SK-N-SH treated with all-trans-retinoic acid at 6 μM for 48 hours (cell line): ENCODE measurements at regions not wholly inside any gene's neighbourhood (a gene's known extent, or its start where the extent isn't known, plus 50 kb on each side); places are given as distances from the start of the nearest gene placed in this dataset.

Experiments
- ATAC-seq: fragments of 200-7000 bp; cut with Tn5 transposase; 3 replicates; pipeline ENCODE4 v1.9.1; 2020; ENCODE audit warnings: mild to moderate bottlenecking, moderate library complexity
- ARNTL ChIP-seq: fragments of 450-650 bp; formaldehyde crosslinking; IDR thresholded peaks from 2 replicates; pipeline ENCODE4 v1.5.0; 2020; ENCODE audit warnings: low read depth, mild to moderate bottlenecking, moderate library complexity, borderline replicate concordance
- BACH2 ChIP-seq: fragments of 250-450 bp; sonication (Bioruptor Pico); IDR thresholded peaks from 2 replicates; pipeline ENCODE4 v1.9.0; 2021; ENCODE audit warnings: mild to moderate bottlenecking, borderline replicate concordance
- CREB5 ChIP-seq: fragments of 250-450 bp; sonication (Bioruptor Pico); IDR thresholded peaks from 2 replicates; pipeline ENCODE4 v1.5.1; 2020; ENCODE audit warnings: low read depth, mild to moderate bottlenecking, moderate library complexity
- CSDC2 ChIP-seq: fragments of 250-450 bp; sonication (Bioruptor Pico); IDR thresholded peaks from 2 replicates; pipeline ENCODE4 v1.5.0; 2020; ENCODE audit warnings: mild to moderate bottlenecking, moderate library complexity
- CSRNP3 ChIP-seq: fragments of 250-450 bp; sonication (Bioruptor Pico); IDR thresholded peaks from 2 replicates; pipeline ENCODE4 v1.5.1; 2021; ENCODE audit warnings: mild to moderate bottlenecking, moderate library complexity
- ESRRG ChIP-seq: fragments of 250-450 bp; sonication (Bioruptor Pico); IDR thresholded peaks from 2 replicates; pipeline ENCODE4 v1.6.1; 2021; ENCODE audit warnings: mild to moderate bottlenecking
- GLIS3 ChIP-seq: fragments of 250-450 bp; sonication (Bioruptor Pico); IDR thresholded peaks from 2 replicates; pipeline ENCODE4 v1.5.0; 2020; ENCODE audit warnings: mild to moderate bottlenecking, moderate library complexity
- ISL1 ChIP-seq: fragments of 250-450 bp; sonication (Bioruptor Pico); IDR thresholded peaks from 2 replicates; pipeline ENCODE4 v2.1.2; 2022; ENCODE audit warnings: mild to moderate bottlenecking, moderate library complexity
- OSR1 ChIP-seq: fragments of 250-450 bp; sonication (Bioruptor Pico); IDR thresholded peaks from 2 replicates; pipeline ENCODE4 v1.8.0; 2022; ENCODE audit warnings: moderate library complexity, mild to moderate bottlenecking, inconsistent platforms
- PATZ1 ChIP-seq: fragments of 250-450 bp; sonication (Bioruptor Pico); IDR thresholded peaks from 2 replicates; pipeline ENCODE4 v1.8.0; 2020; ENCODE audit warnings: mild to moderate bottlenecking, moderate library complexity, borderline replicate concordance
- POU6F1 ChIP-seq: fragments of 250-450 bp; sonication (Bioruptor Pico); IDR thresholded peaks from 2 replicates; pipeline ENCODE4 v1.8.0; 2021; ENCODE audit warnings: low read depth, mild to moderate bottlenecking, moderate library complexity, borderline replicate concordance
- PPARA ChIP-seq: fragments of 250-450 bp; sonication (Bioruptor Pico); IDR thresholded peaks from 2 replicates; pipeline ENCODE4 v1.5.0; 2020; ENCODE audit warnings: mild to moderate bottlenecking, borderline replicate concordance
- RARB ChIP-seq: fragments of 250-450 bp; sonication (Bioruptor Pico); IDR thresholded peaks from 2 replicates; pipeline ENCODE4 v1.8.0; 2021; ENCODE audit warnings: mild to moderate bottlenecking, moderate library complexity
- SNAI2 ChIP-seq: fragments of 250-450 bp; sonication (Bioruptor Pico); IDR thresholded peaks from 2 replicates; pipeline ENCODE4 v1.5.0; 2020; ENCODE audit warnings: mild to moderate bottlenecking, moderate library complexity
- TCF4 ChIP-seq: fragments of 250-450 bp; sonication (Bioruptor Pico); IDR thresholded peaks from 2 replicates; pipeline ENCODE4 v1.8.0; 2021; ENCODE audit warnings: mild to moderate bottlenecking, moderate library complexity, borderline replicate concordance
- TOX ChIP-seq: fragments of 250-450 bp; sonication (Bioruptor Pico); IDR thresholded peaks from 2 replicates; pipeline ENCODE4 v1.8.0; 2021; ENCODE audit warnings: mild to moderate bottlenecking, moderate library complexity, borderline replicate concordance
- ZC3H10 ChIP-seq: fragments of 250-450 bp; sonication (Bioruptor Pico); IDR thresholded peaks from 2 replicates; pipeline ENCODE4 v1.5.1; 2021; ENCODE audit warnings: mild to moderate bottlenecking, moderate library complexity
- ZFP3 ChIP-seq: fragments of 250-450 bp; sonication (Bioruptor Pico); IDR thresholded peaks from 2 replicates; pipeline ENCODE4 v1.5.0; 2020; ENCODE audit warnings: mild to moderate bottlenecking, moderate library complexity
- ZFP30 ChIP-seq: fragments of 450-650 bp; formaldehyde crosslinking; IDR thresholded peaks from 2 replicates; pipeline ENCODE4 v1.5.0; 2022; ENCODE audit warnings: mild to moderate bottlenecking, moderate library complexity
- ZNF70 ChIP-seq: fragments of 450-650 bp; formaldehyde crosslinking; IDR thresholded peaks from 2 replicates; pipeline ENCODE4 v1.5.0; 2020; ENCODE audit warnings: mild to moderate bottlenecking, moderate library complexity
- ZNF8 ChIP-seq: fragments of 450-650 bp; formaldehyde crosslinking; IDR thresholded peaks from 2 replicates; pipeline ENCODE4 v1.5.0; 2020; ENCODE audit warnings: mild to moderate bottlenecking, moderate library complexity
- TF ChIP-seq, protein P1 (sequence below): fragments of 250-450 bp; sonication (Bioruptor Pico); IDR thresholded peaks from 2 replicates; pipeline ENCODE4 v1.5.0; 2020; ENCODE audit warnings: mild to moderate bottlenecking, moderate library complexity

DNA sequence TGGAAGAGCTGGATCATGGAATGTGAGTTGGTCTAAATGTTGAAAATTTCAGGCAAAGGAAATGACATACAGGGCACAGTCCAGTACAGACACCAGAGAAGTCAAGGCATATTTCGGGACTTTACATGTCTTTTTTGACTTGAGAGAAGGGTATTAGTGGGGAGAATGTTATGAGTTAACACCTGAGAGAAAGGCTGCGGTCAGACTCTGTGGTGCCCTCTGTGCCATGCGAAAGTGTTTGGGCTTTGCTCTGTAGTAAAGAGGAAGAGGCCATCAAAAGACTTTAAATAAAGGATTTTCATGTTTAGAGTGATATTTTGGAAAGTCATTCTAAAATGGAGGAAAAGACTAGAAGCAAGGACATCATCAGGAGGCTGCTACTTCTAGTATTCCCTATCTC lies 607.4 kb downstream of the CCSER2 start:
- TF ChIP-seq ZC3H10 (CRISPR knock-in tag): no peak
- TF ChIP-seq OSR1 (CRISPR knock-in tag): no peak
- no peak for TF ChIP-seq SNAI2
- TF ChIP-seq ISL1 (CRISPR knock-in tag): no peak
- TF ChIP-seq ZFP3 (CRISPR knock-in tag): no peak
- TF ChIP-seq ARNTL (CRISPR knock-in tag): no peak
- no peak for TF ChIP-seq GLIS3 (CRISPR knock-in tag)
- no peak for TF ChIP-seq CSDC2
- TF ChIP-seq TOX (CRISPR knock-in tag): no peak
- no peak for TF ChIP-seq ESRRG
- no peak for TF ChIP-seq TCF4 (CRISPR knock-in tag)
- no peak for TF ChIP-seq PATZ1
- TF ChIP-seq CSRNP3 (CRISPR knock-in tag): no peak
- TF ChIP-seq ZNF70 (CRISPR knock-in tag): no peak
- TF ChIP-seq, protein P1, sequence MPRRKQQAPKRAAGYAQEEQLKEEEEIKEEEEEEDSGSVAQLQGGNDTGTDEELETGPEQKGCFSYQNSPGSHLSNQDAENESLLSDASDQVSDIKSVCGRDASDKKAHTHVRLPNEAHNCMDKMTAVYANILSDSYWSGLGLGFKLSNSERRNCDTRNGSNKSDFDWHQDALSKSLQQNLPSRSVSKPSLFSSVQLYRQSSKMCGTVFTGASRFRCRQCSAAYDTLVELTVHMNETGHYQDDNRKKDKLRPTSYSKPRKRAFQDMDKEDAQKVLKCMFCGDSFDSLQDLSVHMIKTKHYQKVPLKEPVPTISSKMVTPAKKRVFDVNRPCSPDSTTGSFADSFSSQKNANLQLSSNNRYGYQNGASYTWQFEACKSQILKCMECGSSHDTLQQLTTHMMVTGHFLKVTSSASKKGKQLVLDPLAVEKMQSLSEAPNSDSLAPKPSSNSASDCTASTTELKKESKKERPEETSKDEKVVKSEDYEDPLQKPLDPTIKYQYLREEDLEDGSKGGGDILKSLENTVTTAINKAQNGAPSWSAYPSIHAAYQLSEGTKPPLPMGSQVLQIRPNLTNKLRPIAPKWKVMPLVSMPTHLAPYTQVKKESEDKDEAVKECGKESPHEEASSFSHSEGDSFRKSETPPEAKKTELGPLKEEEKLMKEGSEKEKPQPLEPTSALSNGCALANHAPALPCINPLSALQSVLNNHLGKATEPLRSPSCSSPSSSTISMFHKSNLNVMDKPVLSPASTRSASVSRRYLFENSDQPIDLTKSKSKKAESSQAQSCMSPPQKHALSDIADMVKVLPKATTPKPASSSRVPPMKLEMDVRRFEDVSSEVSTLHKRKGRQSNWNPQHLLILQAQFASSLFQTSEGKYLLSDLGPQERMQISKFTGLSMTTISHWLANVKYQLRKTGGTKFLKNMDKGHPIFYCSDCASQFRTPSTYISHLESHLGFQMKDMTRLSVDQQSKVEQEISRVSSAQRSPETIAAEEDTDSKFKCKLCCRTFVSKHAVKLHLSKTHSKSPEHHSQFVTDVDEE (CRISPR knock-in tag): no peak
- TF ChIP-seq BACH2 (CRISPR knock-in tag): no peak
- no peak for TF ChIP-seq POU6F1
- no peak for TF ChIP-seq RARB (CRISPR knock-in tag)
- TF ChIP-seq ZFP30: no peak
- TF ChIP-seq PPARA (CRISPR knock-in tag): no peak
- TF ChIP-seq, all 23 proteins: peak for 0
- ATAC-seq: no peak

- TF ChIP-seq SNAI2 (no peak), CSDC2 (no peak), RARB (CRISPR knock-in tag) (no peak), ESRRG (no peak), CREB5 (CRISPR knock-in tag) (no peak), ZFP30 (no peak), ZNF8 (CRISPR knock-in tag) (no peak), ZC3H10 (CRISPR knock-in tag) (no peak), ARNTL (CRISPR knock-in tag) (no peak), GLIS3 (CRISPR knock-in tag) (no peak), OSR1 (CRISPR knock-in tag) (no peak)
- TF ChIP-seq, protein P1 (CRISPR knock-in tag): no peak
- no peak for ATAC-seq
Observed at GRCh38 chr10:84938117-84938905, 609.9 kb downstream of the CCSER2 start.
